Fibroblast of lung (primary cell): ENCODE measurements at regions not wholly inside any gene's neighbourhood (a gene's known extent, or its start where the extent isn't known, plus 50 kb on each side); places are given as distances from the start of the nearest gene placed in this dataset.

ENCODE experiments used
- CTCF ChIP-seq, 2 donors: IDR thresholded peaks in 1 of 2; conservative IDR thresholded peaks in 1 of 2; 1 replicate in 1 of 2; 2 replicates in 1 of 2; pipeline ENCODE4 v1.5.1; 2011 to 2012; ENCODE audit warnings: low read length in 2 of 2, control low read depth in 1 of 2, inconsistent platforms in 1 of 2, low read depth in 1 of 2, mild to moderate bottlenecking in 1 of 2
- EZH2 ChIP-seq: IDR thresholded peaks from 2 replicates; pipeline ENCODE4 v1.5.1; 2012; ENCODE audit warnings: low read length, control low read depth, mild to moderate bottlenecking; ENCODE audit errors: missing control alignments

DNA sequence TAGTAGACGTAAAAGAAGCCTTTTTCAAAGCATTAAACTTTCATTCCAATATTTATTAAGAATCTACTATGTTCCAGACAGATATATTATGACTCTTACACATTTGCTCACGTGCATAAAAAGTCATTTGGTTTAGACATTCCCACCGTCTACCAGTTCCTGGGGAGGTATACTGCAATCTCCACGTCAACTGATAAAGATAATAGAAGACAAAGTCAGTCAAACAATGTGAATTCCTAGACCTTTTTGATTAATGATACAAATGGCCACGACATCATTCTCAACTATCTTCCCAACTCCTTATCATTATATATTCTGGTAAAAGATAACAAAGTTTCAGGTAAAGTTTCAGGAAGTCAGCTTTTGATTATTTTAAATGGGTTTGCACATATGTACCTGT, 69.0 kb downstream of the SIPA1L2 start:
- no peak for TF ChIP-seq EZH2
- no peak for TF ChIP-seq CTCF (conservative IDR thresholded peaks at IDR 0.05 in 1 of 2, IDR thresholded peaks at IDR 0.05 in 1 of 2; ENCODE audit: low read depth in 1 of 2, low read length in 2 of 2)
